Tibial nerve (tissue), 4 donors: ENCODE measurements at regions not wholly inside any gene's neighbourhood (a gene's known extent, or its start where the extent isn't known, plus 50 kb on each side); places are given as distances from the start of the nearest gene placed in this dataset.

Experiments used
- DNase-seq, 2 donors: peaks; one replicate each; pipeline ENCODE4 v3.0.0-alpha.2; 2019; ENCODE audit warnings: low spot score in 2 of 2
- H3K27ac ChIP-seq, 4 donors: fragments of 200-600 bp; sonication (generic) in 3 of 4; one replicate each; pipeline ENCODE4 v1.5.1; 2017 to 2019; ENCODE audit warnings: mild to moderate bottlenecking in 1 of 4
- H3K27me3 ChIP-seq, 2 donors: fragments of 200-600 bp; sonication (generic) in 1 of 2; one replicate each; pipeline versions ENCODE4 v1.5.1 to v1.6.0; 2017 to 2019
- H3K36me3 ChIP-seq, 3 donors: fragments of 200-600 bp; sonication (generic); one replicate each; pipeline ENCODE4 v1.5.1; 2018 to 2019
- H3K4me1 ChIP-seq, 4 donors: fragments of 200-600 bp; sonication (generic) in 3 of 4; one replicate each; pipeline ENCODE4 v1.5.1; 2017 to 2019
- H3K4me3 ChIP-seq, 4 donors: fragments of 200-600 bp; sonication (generic) in 3 of 4; one replicate each; pipeline ENCODE4 v1.5.1; 2017 to 2019; ENCODE audit warnings: mild to moderate bottlenecking in 1 of 4, moderate library complexity in 1 of 4
- H3K9me3 ChIP-seq, 4 donors: fragments of 200-600 bp; sonication (generic) in 3 of 4; one replicate each; pipeline ENCODE4 v1.5.1; 2017 to 2019
- CTCF ChIP-seq, 5 experiments: fragments of 200-600 bp in 3 of 5; fragments of 450-650 bp in 2 of 5; sonication (generic) in 3 of 5; IDR thresholded peaks; one replicate each; pipeline ENCODE4 v1.5.1; 2016 to 2019; ENCODE audit warnings: antibody characterized with exemption in 5 of 5, mild to moderate bottlenecking in 3 of 5, moderate library complexity in 2 of 5
- EP300 ChIP-seq, 2 donors: sonication (generic); formaldehyde crosslinking; IDR thresholded peaks; one replicate each; pipeline ENCODE4 v1.6.1; 2017; ENCODE audit warnings: antibody characterized with exemption in 2 of 2, mild to moderate bottlenecking in 1 of 2
- POLR2A ChIP-seq, 2 donors: fragments of 450-650 bp; IDR thresholded peaks; one replicate each; pipeline ENCODE4 v1.6.1; 2017; ENCODE audit warnings: antibody characterized with exemption in 2 of 2, mild to moderate bottlenecking in 2 of 2, moderate library complexity in 2 of 2
- WGBS, 2 donors: methylation state at CpG; one replicate each; pipeline ENCODE4 v1.1.5; 2018; 5-methylcytosine and 5-hydroxymethylcytosine counted together

- Histone ChIP-seq H3K27ac (no peak overlapping the region), H3K9me3 (peaks cover 0 to 3% (median 0%) of the 10 kb centered on the region in 4 donors), H3K36me3 (no peaks in the 10 kb centered on the region), H3K4me3 (no peak overlapping the region), H3K27me3 (no peaks in the 10 kb centered on the region), H3K4me1 (no peaks in the 10 kb centered on the region)
- no peak for DNase-seq
- TF ChIP-seq EP300 (IDR thresholded peaks at IDR 0.05) (no peak), POLR2A (IDR thresholded peaks at IDR 0.05) (no peak), CTCF (IDR thresholded peaks at IDR 0.05) (no peak)
- 76 to 78% methylated on average over 5 of the region's 5 CpGs for WGBS, 2 donors
Observed at GRCh38 chr9:13555989-13556500, 276.6 kb upstream of the MPDZ start.

GRCh38 chr9:13555516-13555915, 276.0 kb upstream of the MPDZ start:
- Histone ChIP-seq H3K4me3 (no peak overlapping the region), H3K27ac (no peak overlapping the region), H3K9me3 (peaks cover 0 to 3% (median 0%) of the 10 kb centered on the region in 4 donors), H3K36me3 (no peaks in the 10 kb centered on the region), H3K4me1 (no peaks in the 10 kb centered on the region), H3K27me3 (no peaks in the 10 kb centered on the region)
- TF ChIP-seq POLR2A (IDR thresholded peaks at IDR 0.05) (no peak), EP300 (IDR thresholded peaks at IDR 0.05) (no peak), CTCF (IDR thresholded peaks at IDR 0.05) (no peak)
- DNase-seq = no peak
- 71 to 87% methylated on average over 4 of the region's 4 CpGs for WGBS, 2 donors

- no peaks in the 10 kb centered on the region for H3K36me3 ChIP-seq
- no peaks in the 10 kb centered on the region for H3K27me3 ChIP-seq
- H3K27ac ChIP-seq = no peak overlapping the region
- H3K4me3 ChIP-seq = no peak overlapping the region
- no peak for DNase-seq
- H3K4me1 ChIP-seq = no peaks in the 10 kb centered on the region
- TF ChIP-seq POLR2A (IDR thresholded peaks at IDR 0.05) (no peak), EP300 (IDR thresholded peaks at IDR 0.05) (no peak), CTCF (IDR thresholded peaks at IDR 0.05) (no peak)
- peaks cover 0 to 3% (median 0%) of the 10 kb centered on the region in 4 donors for H3K9me3 ChIP-seq
Observed at GRCh38 chr9:13554626-13555025, 275.1 kb upstream of the MPDZ start.

DNA sequence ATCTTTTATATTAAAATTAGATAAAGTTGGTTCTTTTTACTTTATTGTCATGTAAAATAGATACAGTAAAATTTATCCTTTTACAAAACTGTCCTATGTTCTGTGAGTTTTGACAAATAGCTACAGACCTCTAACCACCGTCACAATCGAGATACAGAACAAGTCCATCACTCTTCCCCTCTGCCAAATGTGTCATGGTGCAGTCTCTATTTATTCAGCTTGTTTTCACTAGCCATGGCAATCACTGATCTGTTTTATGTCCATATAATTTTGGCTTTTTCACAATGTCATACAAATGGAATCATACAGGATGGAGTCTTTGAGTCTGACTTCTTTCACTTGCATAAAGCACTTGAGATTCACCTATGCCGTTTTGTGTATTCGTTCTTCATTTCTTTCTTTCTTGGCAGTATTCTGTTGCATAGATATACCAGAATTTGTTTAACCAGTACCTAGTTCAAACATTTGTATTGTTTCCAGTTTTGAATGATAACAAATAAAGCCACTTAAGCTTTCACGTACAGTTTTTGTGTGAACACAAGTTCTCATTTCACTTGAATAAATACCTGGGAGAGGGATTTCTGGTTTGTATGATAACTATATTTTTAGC, 273.2 kb upstream of the MPDZ start:
- no peak overlapping the region for H3K27ac ChIP-seq

More for the DNA sequence above, 273.2 kb upstream of the MPDZ start:
- no peaks in the 10 kb centered on the region for H3K4me1 ChIP-seq
- DNase-seq = no peak
- 89 to 90% methylated on average over 5 of the region's 5 CpGs for WGBS, 2 donors
- H3K27me3 ChIP-seq = no peaks in the 10 kb centered on the region
- no peak for TF ChIP-seq CTCF (IDR thresholded peaks at IDR 0.05)
- TF ChIP-seq EP300 (IDR thresholded peaks at IDR 0.05) = no peak
- TF ChIP-seq POLR2A (IDR thresholded peaks at IDR 0.05) = no peak
- H3K4me3 ChIP-seq = no peak overlapping the region
- H3K9me3 ChIP-seq = peaks cover 0 to 3% (median 0%) of the 10 kb centered on the region in 4 donors
- no peaks in the 10 kb centered on the region for H3K36me3 ChIP-seq
